Liver (tissue), 8 donors: ENCODE measurements at regions not wholly inside any gene's neighbourhood (a gene's known extent, or its start where the extent isn't known, plus 50 kb on each side); places are given as distances from the start of the nearest gene placed in this dataset.

Experiments
- DNase-seq: peaks from one replicate; pipeline ENCODE4 v3.0.0-alpha.2; 2017; ENCODE audit warnings: low spot score
- H3K27ac ChIP-seq, 2 donors: one replicate each; pipeline ENCODE4 v1.7.0; 2013; ENCODE audit warnings: inconsistent platforms in 2 of 2, low read length in 2 of 2, control low read depth in 1 of 2, low read depth in 1 of 2, mild to moderate bottlenecking in 1 of 2
- H3K27me3 ChIP-seq, 4 donors: one replicate each; pipeline versions ENCODE4 v1.6.1 to v1.7.0; 2013; ENCODE audit warnings: low read length in 3 of 4, inconsistent platforms in 1 of 4, mild to moderate bottlenecking in 1 of 4, moderate library complexity in 1 of 4; ENCODE audit not compliant: control insufficient read depth in 4 of 4, insufficient read depth in 4 of 4
- H3K36me3 ChIP-seq, 4 donors: one replicate each; pipeline versions ENCODE4 v1.6.1 to v1.7.0; 2013; ENCODE audit warnings: low read length in 3 of 4, mild to moderate bottlenecking in 3 of 4, low read depth in 1 of 4, moderate library complexity in 1 of 4; ENCODE audit not compliant: control insufficient read depth in 4 of 4, insufficient read depth in 3 of 4
- H3K4me1 ChIP-seq, 4 donors: one replicate each; pipeline versions ENCODE4 v1.6.1 to v1.7.0; 2013; ENCODE audit warnings: low read length in 3 of 4, mild to moderate bottlenecking in 3 of 4, moderate library complexity in 1 of 4; ENCODE audit not compliant: control insufficient read depth in 4 of 4, insufficient read depth in 4 of 4
- H3K4me3 ChIP-seq, 3 donors: one replicate each; pipeline versions ENCODE4 v1.6.1 to v1.7.0; 2013; ENCODE audit warnings: low read length in 3 of 3, control low read depth in 1 of 3, low read depth in 1 of 3, mild to moderate bottlenecking in 1 of 3
- H3K9ac ChIP-seq, 2 donors: one replicate each; pipeline ENCODE4 v1.7.0; 2013; ENCODE audit warnings: low read length in 2 of 2, mild to moderate bottlenecking in 2 of 2, moderate library complexity in 2 of 2, control low read depth in 1 of 2, low read depth in 1 of 2
- H3K9me3 ChIP-seq, 4 donors: one replicate each; pipeline versions ENCODE4 v1.6.1 to v1.7.0; 2013; ENCODE audit warnings: low read length in 3 of 4; ENCODE audit not compliant: control insufficient read depth in 4 of 4
- EGR1 ChIP-seq, 2 donors: IDR thresholded peaks; 2 replicates each; pipeline ENCODE4 v1.6.1; 2016 to 2018; ENCODE audit warnings: antibody characterized with exemption in 2 of 2, low read depth in 2 of 2
- FOXA1 ChIP-seq: IDR thresholded peaks from 2 replicates; pipeline ENCODE4 v1.6.1; 2016; ENCODE audit warnings: antibody characterized with exemption
- GABPA ChIP-seq, 2 donors: IDR thresholded peaks in 1 of 2; conservative IDR thresholded peaks in 1 of 2; 2 replicates each; pipeline ENCODE4 v1.6.1; 2016; ENCODE audit warnings: antibody characterized with exemption in 2 of 2, mild to moderate bottlenecking in 1 of 2, moderate library complexity in 1 of 2
- HNF4G ChIP-seq: IDR thresholded peaks from 2 replicates; pipeline ENCODE4 v1.6.1; 2016; ENCODE audit warnings: antibody characterized with exemption
- NR2F2 ChIP-seq: IDR thresholded peaks from 2 replicates; pipeline ENCODE4 v1.6.1; 2016; ENCODE audit warnings: antibody characterized with exemption
- RXRA ChIP-seq, 2 donors: IDR thresholded peaks; 2 replicates each; pipeline ENCODE4 v1.6.1; 2017 to 2018; ENCODE audit warnings: antibody characterized with exemption in 2 of 2, mild to moderate bottlenecking in 1 of 2
- SP1 ChIP-seq: IDR thresholded peaks from 2 replicates; pipeline ENCODE4 v1.6.1; 2018; ENCODE audit warnings: antibody characterized with exemption, mild to moderate bottlenecking
- YY1 ChIP-seq: IDR thresholded peaks from 2 replicates; pipeline ENCODE4 v1.6.1; 2016; ENCODE audit warnings: antibody characterized with exemption, mild to moderate bottlenecking
- WGBS: extraction: QIAGEN DNeasy Blood & Tissue Kit; methylation state at CpG from one replicate; pipeline ENCODE4 v1.1.7; 2013; 5-methylcytosine and 5-hydroxymethylcytosine counted together
- TF ChIP-seq, protein P1 (sequence below): IDR thresholded peaks from 2 replicates; pipeline ENCODE4 v1.6.1; 2016; ENCODE audit warnings: antibody characterized with exemption
- TF ChIP-seq, protein P2 (sequence below): IDR thresholded peaks from 2 replicates; pipeline ENCODE4 v1.6.1; 2016; ENCODE audit warnings: antibody characterized with exemption
- TF ChIP-seq, protein P3 (sequence below): fragments of 150-350 bp; IDR thresholded peaks from 2 replicates; pipeline ENCODE4 v1.5.1; 2017; ENCODE audit warnings: improper control_type of control experiment, low read depth, low read length; ENCODE audit not compliant: missing input control
- TF ChIP-seq, protein P4 (sequence below): IDR thresholded peaks from 2 replicates; pipeline ENCODE4 v1.6.1; 2016; ENCODE audit warnings: antibody characterized with exemption, mild to moderate bottlenecking
- donor health status: healthy.
- donor health status: healthy.
- donor health status: healthy.
- donor health status: healthy.
- donor health status: healthy.

DNA sequence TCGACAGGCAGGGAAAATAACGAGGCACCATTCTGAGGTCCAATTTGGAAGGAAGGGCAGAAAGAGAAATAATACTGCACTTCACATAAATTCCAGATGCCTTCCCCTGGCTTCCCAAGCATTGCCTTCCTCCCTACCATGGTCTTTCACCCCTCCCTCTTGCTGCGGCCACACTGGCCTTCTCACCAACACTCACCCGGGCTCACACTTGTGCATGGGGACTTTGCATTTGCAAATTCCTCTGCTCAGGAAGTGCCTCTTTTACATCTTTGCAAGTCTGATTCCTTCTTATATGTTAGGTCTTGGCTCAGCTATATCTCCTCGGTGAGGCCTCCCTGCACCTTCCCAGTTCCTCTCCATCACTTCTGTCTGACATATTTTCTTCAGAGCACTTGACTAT is 199.4 kb downstream of the CHIC2 start:
- DNase-seq: no peak
- TF ChIP-seq HNF4G: no peak
- TF ChIP-seq, protein P1, sequence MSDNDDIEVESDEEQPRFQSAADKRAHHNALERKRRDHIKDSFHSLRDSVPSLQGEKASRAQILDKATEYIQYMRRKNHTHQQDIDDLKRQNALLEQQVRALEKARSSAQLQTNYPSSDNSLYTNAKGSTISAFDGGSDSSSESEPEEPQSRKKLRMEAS: no peak
- no peak for TF ChIP-seq YY1
- no peak for TF ChIP-seq EGR1 (IDR thresholded peaks at IDR 0.05; ENCODE audit: low read depth in 2 of 2)
- TF ChIP-seq RXRA (IDR thresholded peaks at IDR 0.05): no peak
- TF ChIP-seq, protein P2, sequence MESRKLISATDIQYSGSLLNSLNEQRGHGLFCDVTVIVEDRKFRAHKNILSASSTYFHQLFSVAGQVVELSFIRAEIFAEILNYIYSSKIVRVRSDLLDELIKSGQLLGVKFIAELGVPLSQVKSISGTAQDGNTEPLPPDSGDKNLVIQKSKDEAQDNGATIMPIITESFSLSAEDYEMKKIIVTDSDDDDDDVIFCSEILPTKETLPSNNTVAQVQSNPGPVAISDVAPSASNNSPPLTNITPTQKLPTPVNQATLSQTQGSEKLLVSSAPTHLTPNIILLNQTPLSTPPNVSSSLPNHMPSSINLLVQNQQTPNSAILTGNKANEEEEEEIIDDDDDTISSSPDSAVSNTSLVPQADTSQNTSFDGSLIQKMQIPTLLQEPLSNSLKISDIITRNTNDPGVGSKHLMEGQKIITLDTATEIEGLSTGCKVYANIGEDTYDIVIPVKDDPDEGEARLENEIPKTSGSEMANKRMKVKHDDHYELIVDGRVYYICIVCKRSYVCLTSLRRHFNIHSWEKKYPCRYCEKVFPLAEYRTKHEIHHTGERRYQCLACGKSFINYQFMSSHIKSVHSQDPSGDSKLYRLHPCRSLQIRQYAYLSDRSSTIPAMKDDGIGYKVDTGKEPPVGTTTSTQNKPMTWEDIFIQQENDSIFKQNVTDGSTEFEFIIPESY: no peak
- no peak for TF ChIP-seq NR2F2
- no peak for TF ChIP-seq GABPA (IDR thresholded peaks at IDR 0.05 in 1 of 2, conservative IDR thresholded peaks at IDR 0.05 in 1 of 2)
- TF ChIP-seq FOXA1: no peak
- TF ChIP-seq, protein P3, sequence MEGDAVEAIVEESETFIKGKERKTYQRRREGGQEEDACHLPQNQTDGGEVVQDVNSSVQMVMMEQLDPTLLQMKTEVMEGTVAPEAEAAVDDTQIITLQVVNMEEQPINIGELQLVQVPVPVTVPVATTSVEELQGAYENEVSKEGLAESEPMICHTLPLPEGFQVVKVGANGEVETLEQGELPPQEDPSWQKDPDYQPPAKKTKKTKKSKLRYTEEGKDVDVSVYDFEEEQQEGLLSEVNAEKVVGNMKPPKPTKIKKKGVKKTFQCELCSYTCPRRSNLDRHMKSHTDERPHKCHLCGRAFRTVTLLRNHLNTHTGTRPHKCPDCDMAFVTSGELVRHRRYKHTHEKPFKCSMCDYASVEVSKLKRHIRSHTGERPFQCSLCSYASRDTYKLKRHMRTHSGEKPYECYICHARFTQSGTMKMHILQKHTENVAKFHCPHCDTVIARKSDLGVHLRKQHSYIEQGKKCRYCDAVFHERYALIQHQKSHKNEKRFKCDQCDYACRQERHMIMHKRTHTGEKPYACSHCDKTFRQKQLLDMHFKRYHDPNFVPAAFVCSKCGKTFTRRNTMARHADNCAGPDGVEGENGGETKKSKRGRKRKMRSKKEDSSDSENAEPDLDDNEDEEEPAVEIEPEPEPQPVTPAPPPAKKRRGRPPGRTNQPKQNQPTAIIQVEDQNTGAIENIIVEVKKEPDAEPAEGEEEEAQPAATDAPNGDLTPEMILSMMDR: no peak
- no peak for TF ChIP-seq SP1
- no peak overlapping the region for H3K9ac ChIP-seq
- H3K27me3 ChIP-seq: no peaks in the 10 kb centered on the region
- H3K9me3 ChIP-seq: no peaks in the 10 kb centered on the region
- no peak overlapping the region for H3K27ac ChIP-seq
- H3K36me3 ChIP-seq: no peaks in the 10 kb centered on the region
- no peaks in the 10 kb centered on the region for H3K4me1 ChIP-seq
- H3K4me3 ChIP-seq: no peak overlapping the region
- 84% methylated on average over 5 of the region's 5 CpGs for WGBS

DNA sequence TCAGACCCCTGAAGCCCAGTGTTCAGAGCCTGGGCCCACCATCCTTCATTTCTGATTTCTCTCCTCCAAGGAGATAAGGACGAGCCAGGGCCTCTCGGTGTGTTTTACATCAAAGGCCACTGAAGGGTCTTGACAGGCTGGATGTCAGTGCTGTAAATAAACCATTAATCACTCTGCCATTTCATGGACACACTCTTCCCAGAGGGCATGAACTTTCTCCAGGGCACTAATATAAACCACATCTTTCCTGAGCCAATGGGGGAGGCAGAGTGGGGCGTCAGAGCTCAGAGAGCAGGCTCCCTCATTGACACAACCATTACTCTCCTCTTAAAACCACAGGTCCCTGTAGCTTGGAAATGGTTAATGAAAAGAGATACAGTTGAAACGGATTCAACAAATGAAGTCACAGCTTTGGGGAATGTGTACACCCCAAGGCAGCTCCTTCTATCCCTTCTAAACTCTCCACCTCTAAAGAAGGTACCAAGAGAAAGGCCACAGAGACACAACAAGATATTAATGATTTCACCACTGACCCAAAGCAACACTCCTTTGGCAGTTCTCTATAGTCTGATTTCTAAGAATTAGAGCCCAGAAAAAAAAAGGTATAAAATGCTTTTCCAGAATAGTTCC is 200.6 kb downstream of the CHIC2 start:
- H3K9ac ChIP-seq: no peak overlapping the region

More for the DNA sequence above, 200.6 kb downstream of the CHIC2 start:
- 71% methylated on average over 4 of the region's 4 CpGs for WGBS
- Histone ChIP-seq H3K9me3 (no peaks in the 10 kb centered on the region), H3K27ac (no peak overlapping the region), H3K4me3 (no peak overlapping the region), H3K27me3 (no peaks in the 10 kb centered on the region), H3K36me3 (no peaks in the 10 kb centered on the region), H3K4me1 (no peaks in the 10 kb centered on the region)
- DNase-seq: no peak
- TF ChIP-seq, protein P4, sequence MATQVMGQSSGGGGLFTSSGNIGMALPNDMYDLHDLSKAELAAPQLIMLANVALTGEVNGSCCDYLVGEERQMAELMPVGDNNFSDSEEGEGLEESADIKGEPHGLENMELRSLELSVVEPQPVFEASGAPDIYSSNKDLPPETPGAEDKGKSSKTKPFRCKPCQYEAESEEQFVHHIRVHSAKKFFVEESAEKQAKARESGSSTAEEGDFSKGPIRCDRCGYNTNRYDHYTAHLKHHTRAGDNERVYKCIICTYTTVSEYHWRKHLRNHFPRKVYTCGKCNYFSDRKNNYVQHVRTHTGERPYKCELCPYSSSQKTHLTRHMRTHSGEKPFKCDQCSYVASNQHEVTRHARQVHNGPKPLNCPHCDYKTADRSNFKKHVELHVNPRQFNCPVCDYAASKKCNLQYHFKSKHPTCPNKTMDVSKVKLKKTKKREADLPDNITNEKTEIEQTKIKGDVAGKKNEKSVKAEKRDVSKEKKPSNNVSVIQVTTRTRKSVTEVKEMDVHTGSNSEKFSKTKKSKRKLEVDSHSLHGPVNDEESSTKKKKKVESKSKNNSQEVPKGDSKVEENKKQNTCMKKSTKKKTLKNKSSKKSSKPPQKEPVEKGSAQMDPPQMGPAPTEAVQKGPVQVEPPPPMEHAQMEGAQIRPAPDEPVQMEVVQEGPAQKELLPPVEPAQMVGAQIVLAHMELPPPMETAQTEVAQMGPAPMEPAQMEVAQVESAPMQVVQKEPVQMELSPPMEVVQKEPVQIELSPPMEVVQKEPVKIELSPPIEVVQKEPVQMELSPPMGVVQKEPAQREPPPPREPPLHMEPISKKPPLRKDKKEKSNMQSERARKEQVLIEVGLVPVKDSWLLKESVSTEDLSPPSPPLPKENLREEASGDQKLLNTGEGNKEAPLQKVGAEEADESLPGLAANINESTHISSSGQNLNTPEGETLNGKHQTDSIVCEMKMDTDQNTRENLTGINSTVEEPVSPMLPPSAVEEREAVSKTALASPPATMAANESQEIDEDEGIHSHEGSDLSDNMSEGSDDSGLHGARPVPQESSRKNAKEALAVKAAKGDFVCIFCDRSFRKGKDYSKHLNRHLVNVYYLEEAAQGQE: no peak
- TF ChIP-seq RXRA (IDR thresholded peaks at IDR 0.05): no peak
- TF ChIP-seq EGR1 (IDR thresholded peaks at IDR 0.05; ENCODE audit: low read depth in 2 of 2): no peak
- TF ChIP-seq, protein P3: no peak
